ENCODE measurements at regions not wholly inside any gene's neighbourhood (a gene's known extent, or its start where the extent isn't known, plus 50 kb on each side); places are given as distances from the start of the nearest gene placed in this dataset.

DNA sequence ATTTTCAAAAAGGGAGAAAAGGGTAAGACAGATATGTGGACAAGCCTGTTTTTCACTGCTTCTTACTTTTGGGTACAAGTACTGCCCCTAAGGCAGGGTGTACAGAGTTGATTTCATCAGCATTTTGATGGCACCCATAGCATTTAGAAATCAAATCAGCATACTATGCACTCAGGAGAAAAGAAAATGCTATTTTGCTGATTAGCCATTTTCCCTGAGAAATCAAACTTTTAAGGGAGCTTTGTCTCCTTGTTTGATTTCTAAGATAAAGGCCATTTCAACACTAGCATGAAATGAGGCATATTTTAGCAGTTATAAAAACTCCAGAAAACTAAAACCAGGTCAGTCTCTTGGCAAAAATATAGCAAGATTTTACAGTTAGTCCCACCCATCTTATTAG, 2269.4 kb upstream of the WWC1 start:
- FAIRE-seq = no peak
- intact Hi-C loops (cut with DNase I) = no loop called here
- no peaks in the 10 kb centered on the region for H3K9me3 ChIP-seq
- H3K27me3 ChIP-seq = no peaks in the 10 kb centered on the region
- TF ChIP-seq CTCF (IDR thresholded peaks at IDR 0.05) = no peak
- no peaks in the 10 kb centered on the region for H3K4me1 ChIP-seq
- DNase-seq = no peak
- H3K4me3 ChIP-seq = no peak overlapping the region
- no peak overlapping the region for H3K27ac ChIP-seq
- ATAC-seq = no peak
- H3K36me3 ChIP-seq = no peaks in the 10 kb centered on the region

- H3K4me3 ChIP-seq = no peak overlapping the region
- no peaks in the 10 kb centered on the region for H3K36me3 ChIP-seq
- intact Hi-C loops (cut with DNase I) = no loop called here
- H3K27ac ChIP-seq = no peak overlapping the region
- no peak for TF ChIP-seq CTCF (IDR thresholded peaks at IDR 0.05)
- H3K4me1 ChIP-seq = no peaks in the 10 kb centered on the region
- FAIRE-seq (no peak), ATAC-seq (no peak), DNase-seq (no peak)
- H3K9me3 ChIP-seq = no peaks in the 10 kb centered on the region
- no peaks in the 10 kb centered on the region for H3K27me3 ChIP-seq
Observed at GRCh38 chr5:166024970-166025369, 2266.5 kb upstream of the WWC1 start.

GRCh38 chr5:166027582-166027981, 2263.9 kb upstream of the WWC1 start:
- ATAC-seq (no peak), DNase-seq (no peak), FAIRE-seq (no peak)
- Histone ChIP-seq H3K27me3 (no peaks in the 10 kb centered on the region), H3K27ac (no peak overlapping the region), H3K9me3 (no peaks in the 10 kb centered on the region), H3K4me3 (no peak overlapping the region), H3K4me1 (no peaks in the 10 kb centered on the region), H3K36me3 (no peaks in the 10 kb centered on the region)
- no peak for TF ChIP-seq CTCF (IDR thresholded peaks at IDR 0.05)
- WGBS, 2 donors = 78 to 80% methylated on average over 1 of the region's 1 CpG
- intact Hi-C loops (cut with DNase I) = no loop called here

DNA sequence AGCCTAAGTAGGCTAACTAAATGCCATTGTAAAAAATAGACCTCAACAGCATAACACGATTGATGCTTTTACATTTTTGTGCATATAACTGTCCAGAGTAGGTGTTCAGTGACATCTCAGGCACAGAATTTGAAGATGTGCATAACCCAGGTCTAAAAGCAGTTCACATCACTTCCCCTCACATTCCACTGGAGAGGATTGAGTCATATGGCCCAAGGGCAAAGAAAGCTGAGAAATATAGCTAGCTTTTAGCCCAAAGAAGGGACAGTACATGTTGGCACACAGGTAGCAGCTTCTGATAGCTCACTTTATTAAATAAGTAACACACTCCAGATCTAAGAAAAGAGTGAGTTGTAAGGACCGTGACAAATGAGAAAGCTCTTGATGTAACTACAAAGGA, 2259.5 kb upstream of the WWC1 start:
- H3K27me3 ChIP-seq = no peaks in the 10 kb centered on the region
- H3K36me3 ChIP-seq = no peaks in the 10 kb centered on the region
- H3K27ac ChIP-seq = no peak overlapping the region
- DNase-seq (no peak), ATAC-seq (no peak), FAIRE-seq (no peak)
- 75 to 88% methylated on average over 2 of the region's 2 CpGs for WGBS, 2 donors
- H3K4me1 ChIP-seq = no peaks in the 10 kb centered on the region
- no peaks in the 10 kb centered on the region for H3K9me3 ChIP-seq
- intact Hi-C loops (cut with DNase I) = no loop called here
- H3K4me3 ChIP-seq = no peak overlapping the region
- no peak for TF ChIP-seq CTCF (IDR thresholded peaks at IDR 0.05)

DNA sequence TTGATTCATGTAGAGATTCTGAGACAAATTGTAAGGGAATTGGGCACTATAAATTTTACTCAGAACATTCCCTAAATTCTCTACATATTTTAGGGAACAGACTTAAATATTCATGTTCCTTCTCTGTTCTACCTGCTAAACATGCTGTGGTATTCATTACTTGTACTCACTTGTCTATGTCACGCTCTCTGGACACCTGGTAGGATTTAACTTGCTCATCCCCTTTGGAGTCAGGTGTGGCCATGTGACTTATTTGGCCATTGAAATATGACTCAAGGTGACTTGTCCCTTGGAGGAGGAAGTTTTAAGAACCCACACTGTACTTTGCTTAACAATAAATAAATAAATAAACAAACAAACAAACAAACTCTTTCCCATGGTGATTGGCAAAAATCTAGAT, 2258.8 kb upstream of the WWC1 start:
- Histone ChIP-seq H3K36me3 (no peaks in the 10 kb centered on the region), H3K4me3 (no peak overlapping the region), H3K27ac (no peak overlapping the region), H3K4me1 (no peaks in the 10 kb centered on the region), H3K27me3 (no peaks in the 10 kb centered on the region), H3K9me3 (no peaks in the 10 kb centered on the region)
- ATAC-seq (no peak), DNase-seq (no peak), FAIRE-seq (no peak)
- no peak for TF ChIP-seq CTCF (IDR thresholded peaks at IDR 0.05)
- intact Hi-C loops (cut with DNase I) = no loop called here
- 93 to 94% methylated on average over 1 of the region's 1 CpG for WGBS, 2 donors

Data from pancreas (tissue), 10 donors.